Mesenchymal stem cell (in vitro differentiated cells and primary cell): ENCODE measurements at regions not wholly inside any gene's neighbourhood (a gene's known extent, or its start where the extent isn't known, plus 50 kb on each side); places are given as distances from the start of the nearest gene placed in this dataset.

Experiments used
- DNase-seq: peaks from one replicate; pipeline ENCODE4 v3.0.0-alpha.2; 2013
- H2AFZ ChIP-seq: one replicate; pipeline ENCODE4 v1.6.1; 2013; ENCODE audit warnings: low read depth, mild to moderate bottlenecking, control low read depth, inconsistent platforms, low read length, moderate library complexity
- H2AK5ac ChIP-seq: 2 replicates; pipeline ENCODE4 v1.6.1; 2013; ENCODE audit warnings: low read length, moderate library complexity, mild to moderate bottlenecking, inconsistent platforms; ENCODE audit not compliant: severe bottlenecking
- H2BK120ac ChIP-seq: one replicate; pipeline ENCODE4 v1.6.1; 2013; ENCODE audit warnings: low read depth, mild to moderate bottlenecking, inconsistent platforms, low read length, moderate library complexity
- H2BK12ac ChIP-seq, 2 experiments: one replicate each; pipeline ENCODE4 v1.6.1; 2013; ENCODE audit warnings: inconsistent platforms in 2 of 2, low read length in 2 of 2, mild to moderate bottlenecking in 2 of 2, moderate library complexity in 2 of 2, control low read depth in 1 of 2
- H2BK15ac ChIP-seq: one replicate; pipeline ENCODE4 v1.6.1; 2013; ENCODE audit warnings: mild to moderate bottlenecking, low read depth, inconsistent platforms; ENCODE audit not compliant: poor library complexity, severe bottlenecking
- H2BK5ac ChIP-seq: 2 replicates; pipeline ENCODE4 v1.6.1; 2013; ENCODE audit warnings: low read depth, mild to moderate bottlenecking, low read length, control low read depth, inconsistent platforms; ENCODE audit not compliant: poor library complexity, severe bottlenecking
- H3K14ac ChIP-seq, 2 experiments: one replicate each; pipeline ENCODE4 v1.6.1; 2013; ENCODE audit warnings: inconsistent platforms in 2 of 2, low read length in 2 of 2, control low read depth in 1 of 2, mild to moderate bottlenecking in 1 of 2, moderate library complexity in 1 of 2
- H3K18ac ChIP-seq, 2 experiments: one replicate each; pipeline ENCODE4 v1.6.1; 2013; ENCODE audit warnings: inconsistent platforms in 2 of 2, low read length in 2 of 2, control low read depth in 1 of 2, low read depth in 1 of 2, mild to moderate bottlenecking in 1 of 2
- H3K23ac ChIP-seq, 2 experiments: one replicate each; pipeline ENCODE4 v1.6.1; 2013; ENCODE audit warnings: inconsistent platforms in 2 of 2, low read length in 2 of 2, mild to moderate bottlenecking in 2 of 2, moderate library complexity in 2 of 2, control low read depth in 1 of 2
- H3K27ac ChIP-seq: 2 replicates; pipeline ENCODE4 v1.5.1; 2013; ENCODE audit warnings: mild to moderate bottlenecking, moderate library complexity, low read length, control low read depth, inconsistent platforms; ENCODE audit not compliant: poor library complexity, severe bottlenecking
- H3K27me3 ChIP-seq, 2 experiments: 2 replicates each; pipeline versions ENCODE4 v1.6.1 to v1.7.0; 2013; ENCODE audit warnings: low read length in 2 of 2, mild to moderate bottlenecking in 2 of 2, moderate library complexity in 2 of 2, control low read depth in 1 of 2, inconsistent platforms in 1 of 2; ENCODE audit not compliant: control insufficient read depth in 1 of 2, insufficient read depth in 1 of 2
- H3K36me3 ChIP-seq, 2 experiments: 2 replicates each; pipeline versions ENCODE4 v1.6.1 to v1.7.0; 2013; ENCODE audit warnings: low read length in 2 of 2, control low read depth in 1 of 2, inconsistent platforms in 1 of 2, low read depth in 1 of 2, mild to moderate bottlenecking in 1 of 2; ENCODE audit not compliant: insufficient read depth in 2 of 2, control insufficient read depth in 1 of 2
- H3K4ac ChIP-seq, 2 experiments: one replicate each; pipeline ENCODE4 v1.6.1; 2013; ENCODE audit warnings: inconsistent platforms in 2 of 2, low read length in 2 of 2, mild to moderate bottlenecking in 2 of 2, moderate library complexity in 2 of 2, control low read depth in 1 of 2, low read depth in 1 of 2
- H3K4me1 ChIP-seq: 2 replicates; pipeline ENCODE4 v1.6.1; 2013; ENCODE audit warnings: low read depth, low read length, control low read depth; ENCODE audit not compliant: control insufficient read depth, insufficient read depth
- H3K4me2 ChIP-seq: 2 replicates; pipeline ENCODE4 v1.6.1; 2013; ENCODE audit warnings: low read length, mild to moderate bottlenecking, inconsistent platforms; ENCODE audit not compliant: poor library complexity, severe bottlenecking
- H3K4me3 ChIP-seq, 2 experiments: 2 replicates each; pipeline versions ENCODE4 v1.5.1 to v1.7.0; 2013; ENCODE audit warnings: low read length in 2 of 2, mild to moderate bottlenecking in 2 of 2, control low read depth in 1 of 2, low read depth in 1 of 2; ENCODE audit not compliant: insufficient read depth in 1 of 2
- H3K79me1 ChIP-seq: replicated peaks from 2 replicates; pipeline ENCODE4 v1.6.1; 2013; ENCODE audit warnings: mild to moderate bottlenecking, control low read depth, low read length, inconsistent platforms; ENCODE audit not compliant: poor library complexity, severe bottlenecking
- H3K9ac ChIP-seq: 2 replicates; pipeline ENCODE4 v1.7.0; 2013; ENCODE audit warnings: mild to moderate bottlenecking, low read length, moderate library complexity
- H3K9me3 ChIP-seq: 2 replicates; pipeline ENCODE4 v1.7.0; 2013; ENCODE audit warnings: mild to moderate bottlenecking, low read length; ENCODE audit not compliant: control insufficient read depth
- H4K8ac ChIP-seq: one replicate; pipeline ENCODE4 v1.6.1; 2013; ENCODE audit warnings: inconsistent platforms, mild to moderate bottlenecking, low read length, moderate library complexity
- H4K91ac ChIP-seq: one replicate; pipeline ENCODE4 v1.6.1; 2013; ENCODE audit warnings: mild to moderate bottlenecking, low read length, inconsistent platforms
- WGBS: methylation state at CpG from one replicate; pipeline ENCODE4 v1.1.7; 2013; ENCODE audit warnings: mixed read lengths; 5-methylcytosine and 5-hydroxymethylcytosine counted together

DNA sequence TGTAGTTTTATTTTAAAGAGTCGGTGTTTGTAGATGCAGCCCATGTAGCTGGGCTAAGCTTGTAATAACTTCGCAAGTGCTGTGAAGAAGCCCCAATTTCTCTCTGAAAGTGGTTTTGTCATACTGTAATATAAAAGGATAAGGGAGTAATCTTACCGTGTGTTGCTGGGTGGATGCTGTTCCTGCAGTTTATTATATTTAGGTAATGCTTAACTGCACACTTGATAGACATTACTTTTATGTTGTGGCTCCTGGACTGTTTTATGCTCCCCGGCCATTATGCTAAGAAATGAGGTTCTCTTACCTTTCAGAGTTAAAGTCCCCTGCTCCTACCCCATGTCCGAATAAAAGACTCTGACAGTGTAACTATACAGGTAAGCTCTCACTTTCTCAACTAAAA, 789.4 kb downstream of the RPA4 start:
- Histone ChIP-seq H3K18ac (no peak overlapping the region), H3K4me3 (no peak overlapping the region), H2AK5ac (no peak overlapping the region), H4K8ac (no peak overlapping the region), H3K36me3 (no peaks in the 10 kb centered on the region), H2BK5ac (no peak overlapping the region), H2AFZ (no peak overlapping the region), H4K91ac (no peak overlapping the region), H3K4ac (no peak overlapping the region), H3K14ac (no peak overlapping the region), H3K79me1 (no peaks in the 10 kb centered on the region), H2BK120ac (no peak overlapping the region), H2BK15ac (no peak overlapping the region), H3K4me1 (no peaks in the 10 kb centered on the region), H3K4me2 (no peak overlapping the region), H3K27me3 (peaks cover 0 to 17% of the 10 kb centered on the region in 2 experiments), H3K9me3 (no peaks in the 10 kb centered on the region), H3K27ac (no peak overlapping the region), H2BK12ac (no peak overlapping the region), H3K23ac (no peak overlapping the region), H3K9ac (no peak overlapping the region)
- no peak for DNase-seq
- WGBS, result 94% methylated on average over 4 of the region's 5 CpGs

DNA sequence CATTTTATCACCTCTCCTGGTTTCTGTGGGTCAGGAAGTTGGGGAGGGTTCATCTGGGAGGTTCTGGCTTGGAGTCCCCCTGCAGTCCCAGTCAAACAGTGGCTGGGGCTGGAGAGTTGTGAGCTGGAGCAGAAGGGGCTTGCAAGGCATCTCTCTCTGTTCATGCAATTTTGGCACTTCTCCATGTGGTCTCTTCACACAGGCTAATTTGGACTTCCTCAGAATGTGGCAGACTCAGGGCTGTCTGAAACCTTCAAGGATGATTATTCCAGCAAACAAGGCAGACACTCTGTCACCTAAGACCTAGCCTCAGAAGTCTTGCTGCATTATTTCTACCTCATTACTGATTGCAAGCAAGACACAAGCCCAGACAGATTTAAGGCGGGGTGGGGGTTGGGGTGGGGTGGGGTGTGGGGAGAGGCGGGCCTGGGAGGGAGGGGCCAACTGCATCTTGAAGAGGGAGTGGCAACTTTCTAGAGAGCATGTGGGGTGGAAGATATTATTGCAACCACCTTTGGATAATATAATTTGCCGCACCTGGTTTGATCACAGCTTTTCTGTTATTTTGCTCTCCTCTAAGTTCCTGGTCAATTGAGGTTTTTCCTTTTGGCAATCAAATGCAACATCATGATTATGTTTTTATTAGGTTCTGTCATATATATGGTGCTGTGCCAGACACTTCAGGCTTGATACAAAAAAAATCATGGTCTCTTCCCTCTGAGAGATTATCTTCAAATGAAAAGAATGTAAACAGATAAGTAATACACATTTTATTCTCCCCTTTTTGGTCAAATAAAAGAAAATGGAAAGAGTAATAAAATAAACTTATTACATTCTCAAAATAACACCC, 799.5 kb downstream of the RPA4 start:
- no CpG with 5 or more reads among the region's 3 CpGs for WGBS
- Histone ChIP-seq H3K4ac (no peak overlapping the region), H3K4me1 (no peaks in the 10 kb centered on the region), H2AK5ac (no peak overlapping the region), H3K9me3 (no peaks in the 10 kb centered on the region), H3K4me3 (no peak overlapping the region), H3K4me2 (no peak overlapping the region), H2BK5ac (no peak overlapping the region), H4K8ac (no peak overlapping the region), H2BK15ac (no peak overlapping the region), H3K27ac (no peak overlapping the region), H3K23ac (no peak overlapping the region), H3K18ac (no peak overlapping the region), H2AFZ (no peak overlapping the region), H2BK12ac (no peak overlapping the region), H4K91ac (no peak overlapping the region), H3K14ac (no peak overlapping the region), H3K36me3 (no peaks in the 10 kb centered on the region), H3K27me3 (no peaks in the 10 kb centered on the region), H3K9ac (no peak overlapping the region), H2BK120ac (no peak overlapping the region), H3K79me1 (no peaks in the 10 kb centered on the region)
- no peak for DNase-seq

DNA sequence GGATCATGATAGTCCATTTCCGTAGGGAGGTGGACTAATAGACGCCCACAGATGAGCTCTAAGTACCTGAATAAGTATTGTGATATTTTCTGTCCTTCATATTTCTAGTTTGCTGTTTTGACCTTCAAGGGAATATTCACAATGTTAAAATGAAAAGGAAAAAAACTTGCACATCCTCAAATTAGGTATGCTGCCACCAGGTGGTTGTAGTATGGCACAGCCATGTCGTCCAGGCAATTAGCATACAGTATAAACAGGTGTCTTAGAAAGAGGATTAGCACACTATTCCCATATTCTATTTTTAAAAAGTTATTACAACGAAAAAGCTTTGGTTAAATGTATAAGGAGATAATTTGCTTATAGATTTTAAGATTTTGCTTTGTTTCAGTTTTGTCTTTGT, 802.0 kb downstream of the RPA4 start:
- WGBS, result no CpG with 5 or more reads among the region's 4 CpGs
- no peak overlapping the region for H2BK120ac ChIP-seq
- H4K8ac ChIP-seq, result no peak overlapping the region
- H2AK5ac ChIP-seq, result no peak overlapping the region
- H3K4ac ChIP-seq, result no peak overlapping the region
- no peak overlapping the region for H2BK12ac ChIP-seq
- H4K91ac ChIP-seq, result no peak overlapping the region
- no peak overlapping the region for H3K18ac ChIP-seq
- no peak overlapping the region for H3K14ac ChIP-seq
- H2AFZ ChIP-seq, result no peak overlapping the region
- no peak overlapping the region for H3K9ac ChIP-seq
- no peaks in the 10 kb centered on the region for H3K79me1 ChIP-seq
- H3K27ac ChIP-seq, result no peak overlapping the region
- no peaks in the 10 kb centered on the region for H3K27me3 ChIP-seq
- H3K4me3 ChIP-seq, result no peak overlapping the region
- H3K36me3 ChIP-seq, result no peaks in the 10 kb centered on the region
- no peaks in the 10 kb centered on the region for H3K9me3 ChIP-seq
- DNase-seq, result peak; percentile 29
- H2BK5ac ChIP-seq, result no peak overlapping the region
- H3K23ac ChIP-seq, result no peak overlapping the region
- H3K4me2 ChIP-seq, result no peak overlapping the region
- no peak overlapping the region for H2BK15ac ChIP-seq
- H3K4me1 ChIP-seq, result no peaks in the 10 kb centered on the region

DNA sequence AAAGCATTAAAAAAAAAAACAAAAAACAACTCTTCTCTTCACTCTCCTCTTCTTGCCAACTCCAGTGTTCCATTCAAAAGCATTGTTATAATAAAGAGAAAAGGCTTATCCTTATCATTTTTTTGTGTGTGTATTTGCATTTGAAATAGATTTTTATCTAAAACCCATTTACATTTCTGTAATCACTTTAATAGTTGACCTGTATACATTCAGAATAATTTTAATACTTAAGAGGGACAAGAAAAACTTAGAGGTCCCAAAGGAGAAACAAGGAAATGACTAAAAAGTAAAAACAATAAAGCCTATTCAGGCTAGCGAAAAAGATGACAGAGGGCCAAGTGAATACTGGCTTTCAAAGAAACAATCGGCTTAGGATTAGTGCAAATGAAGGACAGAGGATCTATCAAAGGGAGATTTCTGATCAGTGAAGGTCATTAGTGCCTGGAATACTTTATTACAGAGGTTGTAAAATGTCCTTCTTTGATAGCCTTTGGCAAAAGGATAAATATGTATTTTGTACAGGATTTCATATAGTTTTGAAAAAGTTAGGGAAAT, 808.3 kb downstream of the RPA4 start:
- no peaks in the 10 kb centered on the region for H3K27me3 ChIP-seq
- no peak overlapping the region for H3K14ac ChIP-seq
- no peak overlapping the region for H2BK5ac ChIP-seq
- H3K79me1 ChIP-seq, result no peaks in the 10 kb centered on the region
- no peak overlapping the region for H2AFZ ChIP-seq
- no peak overlapping the region for H3K4ac ChIP-seq
- no peak overlapping the region for H2BK120ac ChIP-seq
- H3K36me3 ChIP-seq, result no peaks in the 10 kb centered on the region
- no peak overlapping the region for H2BK15ac ChIP-seq
- no peak for DNase-seq
- H3K23ac ChIP-seq, result no peak overlapping the region
- H3K4me3 ChIP-seq, result no peak overlapping the region
- no peak overlapping the region for H3K9ac ChIP-seq
- H2AK5ac ChIP-seq, result no peak overlapping the region
- no peak overlapping the region for H2BK12ac ChIP-seq
- no peak overlapping the region for H3K4me2 ChIP-seq
- H3K4me1 ChIP-seq, result no peaks in the 10 kb centered on the region
- 96% methylated on average over 2 of the region's 2 CpGs for WGBS
- no peaks in the 10 kb centered on the region for H3K9me3 ChIP-seq
- H4K91ac ChIP-seq, result no peak overlapping the region
- H4K8ac ChIP-seq, result no peak overlapping the region
- H3K27ac ChIP-seq, result no peak overlapping the region
- H3K18ac ChIP-seq, result no peak overlapping the region
